ENCODE measurements at regions not wholly inside any gene's neighbourhood (a gene's known extent, or its start where the extent isn't known, plus 50 kb on each side); places are given as distances from the start of the nearest gene placed in this dataset.

DNA sequence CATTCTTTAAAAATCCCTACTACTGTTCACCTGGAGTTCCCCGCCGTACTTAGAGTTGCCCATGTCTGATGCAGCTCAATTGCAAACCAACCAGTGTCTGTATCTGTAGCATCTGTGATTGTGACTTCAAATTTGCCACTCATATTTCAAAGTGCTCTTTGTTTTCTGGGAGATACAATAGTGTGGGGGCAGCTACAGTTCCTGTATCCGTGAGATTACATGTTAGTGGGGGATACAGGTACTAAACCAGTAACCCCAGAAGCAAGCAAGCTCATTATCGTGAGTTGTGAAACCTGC, 140.9 kb downstream of the ANKRD60 start:
- no peak for DNase-seq

DNA sequence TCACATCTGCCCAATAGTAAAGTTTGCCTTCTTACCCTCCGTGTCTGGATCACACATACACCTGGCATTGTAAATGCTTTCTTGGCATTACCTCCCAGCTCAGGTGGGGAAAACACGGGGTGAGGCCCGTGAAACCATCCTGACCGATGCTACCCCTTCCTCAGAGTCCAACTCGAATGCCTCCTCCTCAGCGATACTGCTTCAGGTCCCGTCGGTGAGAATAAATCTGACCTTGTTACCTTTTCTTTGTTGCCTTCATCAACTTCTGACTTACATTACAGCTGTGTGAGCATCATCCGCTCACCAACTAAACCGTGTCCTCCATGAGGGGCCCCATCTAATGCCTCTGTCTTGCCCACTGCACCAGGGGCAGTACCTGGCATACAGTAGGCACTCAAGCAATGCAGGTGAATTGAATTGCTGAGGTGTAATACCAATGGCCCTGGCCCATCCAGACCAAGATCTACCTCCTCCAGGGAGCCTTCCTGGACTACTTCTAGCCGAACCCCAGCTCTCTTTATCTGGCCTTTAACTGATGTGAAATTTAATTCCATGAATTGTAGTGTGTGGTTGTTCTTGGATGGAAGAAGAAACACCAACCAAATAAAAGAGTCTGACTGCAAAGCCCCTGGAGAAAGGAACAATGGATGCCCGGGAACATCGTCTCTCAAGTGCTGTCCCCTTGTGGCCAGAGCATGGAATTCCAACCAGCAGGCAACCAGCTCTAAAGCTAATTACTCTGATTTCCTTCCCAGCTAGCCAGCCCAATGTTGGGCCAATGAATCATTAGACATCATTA, 141.5 kb downstream of the ANKRD60 start:
- DNase-seq, result no peak

DNA sequence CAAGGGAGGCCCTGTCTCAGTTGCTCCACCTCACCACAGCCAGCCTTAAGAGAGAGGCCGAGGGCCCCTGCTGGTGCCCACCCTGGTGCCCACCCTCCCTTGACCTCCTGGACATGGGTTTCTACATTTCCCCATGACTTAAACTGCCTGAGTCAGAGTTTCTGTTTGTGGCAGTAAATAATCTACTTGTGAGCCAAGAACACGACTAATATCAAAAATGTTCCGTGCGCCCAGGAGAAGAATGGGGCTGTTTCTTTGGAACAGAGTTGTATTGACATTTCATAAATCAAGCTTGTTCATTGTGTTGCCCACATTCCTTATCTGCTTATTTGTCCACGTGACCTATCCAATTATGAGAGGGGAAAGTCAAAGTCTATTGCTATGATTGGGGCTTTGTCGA, 143.5 kb downstream of the ANKRD60 start:
- DNase-seq, result no peak

DNA sequence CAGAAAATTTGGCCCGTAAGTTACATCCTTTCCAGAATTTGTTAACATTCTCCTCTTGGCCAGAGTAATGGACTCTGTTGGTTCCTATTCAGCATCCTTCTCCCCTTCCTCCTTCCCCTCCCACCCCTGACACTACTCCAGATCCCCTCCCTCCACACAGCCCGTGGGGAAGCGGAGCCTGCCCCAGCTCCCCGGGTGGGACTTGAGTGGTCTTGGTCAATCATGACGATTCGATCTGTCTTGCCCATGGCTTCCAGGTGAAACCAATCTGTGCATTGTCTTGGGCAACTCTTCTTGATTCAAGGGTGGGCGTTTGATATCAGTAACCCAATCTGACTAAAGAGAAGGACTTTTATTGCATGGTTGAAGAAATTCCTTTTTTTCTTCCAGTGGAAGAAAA, 143.9 kb downstream of the ANKRD60 start:
- no peak for DNase-seq

DNA sequence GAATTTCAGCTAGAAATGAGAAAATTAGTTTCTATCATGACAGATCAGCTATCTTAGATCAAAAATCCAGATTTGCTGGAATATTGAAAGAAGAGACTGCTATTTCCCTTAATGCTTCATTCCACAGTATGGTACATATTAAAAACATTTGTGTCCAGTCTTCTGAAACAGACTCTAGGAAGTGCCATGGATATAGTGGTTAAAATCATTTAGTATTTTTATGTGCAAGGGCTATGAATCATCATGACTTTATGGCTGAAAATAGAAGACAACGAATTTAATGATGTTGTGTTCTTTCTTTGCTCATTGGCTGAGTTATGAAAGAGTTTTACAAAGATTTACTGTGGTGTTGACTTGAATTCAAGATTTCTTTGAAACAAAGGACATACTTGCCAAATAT, 146.6 kb downstream of the ANKRD60 start:
- DNase-seq, result no peak

DNA sequence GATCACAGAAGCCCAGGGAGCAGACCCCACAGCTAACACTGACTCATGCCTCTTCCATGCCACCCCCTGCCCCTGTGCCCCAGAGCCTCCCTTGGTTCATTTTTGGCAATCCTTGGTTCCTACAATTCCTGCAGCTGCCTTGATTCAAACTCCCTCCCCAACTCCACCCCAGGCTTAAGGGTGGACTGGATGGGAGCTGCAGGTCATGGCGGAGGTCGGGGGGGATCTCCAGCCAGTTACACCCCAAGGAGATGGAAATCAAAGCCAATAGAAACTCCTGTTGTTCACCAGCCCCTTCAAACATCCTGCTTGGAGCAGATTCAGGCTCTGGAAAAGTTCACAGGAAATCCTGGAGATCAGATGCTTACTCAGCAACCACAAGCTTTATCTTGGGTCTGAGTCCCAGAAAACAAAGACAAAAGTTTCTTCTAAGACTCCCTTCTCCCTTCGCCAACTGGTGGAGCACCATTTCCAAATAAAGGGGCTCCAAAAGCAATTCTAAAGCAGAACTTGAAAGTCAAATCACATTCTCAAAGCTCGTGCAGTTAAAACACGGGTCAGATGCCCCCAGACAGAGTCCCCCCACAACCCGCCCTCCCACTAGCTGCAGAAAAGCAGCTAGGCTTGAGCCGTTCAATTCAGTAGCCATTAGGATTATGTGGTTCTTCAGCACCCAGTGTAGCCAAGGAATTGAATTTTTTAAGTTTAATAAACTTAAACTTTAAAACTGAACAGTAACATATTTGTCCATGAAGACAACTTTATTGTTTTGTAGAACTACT, 149.5 kb downstream of the ANKRD60 start:
- DNase-seq, result no peak

DNA sequence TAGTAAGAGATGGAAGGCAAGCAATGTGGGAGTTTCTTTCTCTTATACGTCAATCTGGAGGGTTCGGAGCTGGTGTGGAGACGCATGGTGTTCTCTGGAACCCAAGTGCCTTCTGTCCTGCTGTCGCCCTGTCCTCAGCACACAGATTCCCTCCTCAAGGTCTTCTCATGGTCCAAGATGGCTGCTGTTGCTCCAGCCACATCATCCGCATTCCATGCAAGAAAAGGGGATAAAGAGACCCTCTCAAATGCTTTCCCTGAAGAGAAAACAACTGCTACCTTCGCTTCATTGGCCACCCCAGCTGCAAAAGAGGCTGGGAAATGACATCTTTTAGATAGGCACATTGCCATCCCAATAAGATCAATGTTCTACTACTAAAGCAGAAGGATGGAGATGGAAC, 151.2 kb downstream of the ANKRD60 start:
- DNase-seq, result no peak

DNA sequence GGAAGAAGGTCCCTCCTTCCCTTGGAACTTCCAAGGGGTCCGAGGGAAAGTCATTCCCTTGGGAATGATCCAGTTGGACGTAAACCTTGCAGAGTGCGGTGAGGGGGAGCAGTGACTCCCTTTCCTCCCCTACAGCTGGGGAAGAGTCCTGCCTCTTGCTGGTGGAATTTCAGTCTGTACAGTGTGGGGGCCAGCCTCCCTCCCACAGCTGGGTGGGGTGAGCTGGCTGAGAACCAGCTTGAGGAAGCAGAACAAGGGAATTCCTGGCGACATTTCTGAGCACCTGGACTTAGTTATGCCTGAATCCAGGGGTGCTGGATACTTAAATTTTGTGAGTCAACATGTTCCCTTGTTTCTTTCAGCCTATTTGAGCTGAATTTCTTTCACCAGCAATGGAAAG, 152.0 kb downstream of the ANKRD60 start:
- DNase-seq, result no peak

DNA sequence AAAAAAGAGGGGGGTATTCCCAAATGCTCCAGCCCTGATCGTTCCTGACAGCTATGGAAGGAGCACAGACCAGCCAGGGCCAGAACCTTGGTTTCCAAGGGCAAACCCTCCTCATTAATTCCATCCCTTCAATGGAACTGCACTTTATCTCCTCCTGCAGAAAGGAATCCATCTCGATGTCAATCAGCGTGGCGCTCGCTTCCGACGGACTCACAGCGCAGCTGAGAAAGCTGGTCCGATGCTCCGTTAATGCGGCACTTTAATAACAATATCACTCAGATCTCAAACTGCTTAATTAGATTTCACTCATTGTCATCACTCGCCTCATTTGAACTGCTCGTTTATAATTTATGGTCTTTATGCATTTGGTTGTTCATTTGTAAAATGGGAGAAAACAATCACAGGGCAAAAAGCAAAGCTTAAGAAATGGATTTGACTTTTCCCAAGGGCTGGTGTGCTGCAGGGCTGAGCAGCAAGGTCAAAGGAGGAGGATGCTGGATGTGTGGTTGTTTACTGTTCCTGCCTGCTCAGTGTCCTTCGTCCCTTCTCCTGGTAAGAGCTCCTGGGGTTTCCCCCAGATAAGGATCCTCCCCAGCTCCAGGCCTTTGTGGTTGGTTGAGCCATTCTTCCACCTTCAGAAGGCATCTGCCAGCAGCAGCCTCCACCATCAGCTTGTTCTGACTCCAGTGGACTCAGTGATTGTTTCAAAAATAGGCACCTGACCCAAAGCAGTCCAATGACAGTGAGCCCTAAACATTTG, 152.7 kb downstream of the ANKRD60 start:
- no peak for DNase-seq

DNA sequence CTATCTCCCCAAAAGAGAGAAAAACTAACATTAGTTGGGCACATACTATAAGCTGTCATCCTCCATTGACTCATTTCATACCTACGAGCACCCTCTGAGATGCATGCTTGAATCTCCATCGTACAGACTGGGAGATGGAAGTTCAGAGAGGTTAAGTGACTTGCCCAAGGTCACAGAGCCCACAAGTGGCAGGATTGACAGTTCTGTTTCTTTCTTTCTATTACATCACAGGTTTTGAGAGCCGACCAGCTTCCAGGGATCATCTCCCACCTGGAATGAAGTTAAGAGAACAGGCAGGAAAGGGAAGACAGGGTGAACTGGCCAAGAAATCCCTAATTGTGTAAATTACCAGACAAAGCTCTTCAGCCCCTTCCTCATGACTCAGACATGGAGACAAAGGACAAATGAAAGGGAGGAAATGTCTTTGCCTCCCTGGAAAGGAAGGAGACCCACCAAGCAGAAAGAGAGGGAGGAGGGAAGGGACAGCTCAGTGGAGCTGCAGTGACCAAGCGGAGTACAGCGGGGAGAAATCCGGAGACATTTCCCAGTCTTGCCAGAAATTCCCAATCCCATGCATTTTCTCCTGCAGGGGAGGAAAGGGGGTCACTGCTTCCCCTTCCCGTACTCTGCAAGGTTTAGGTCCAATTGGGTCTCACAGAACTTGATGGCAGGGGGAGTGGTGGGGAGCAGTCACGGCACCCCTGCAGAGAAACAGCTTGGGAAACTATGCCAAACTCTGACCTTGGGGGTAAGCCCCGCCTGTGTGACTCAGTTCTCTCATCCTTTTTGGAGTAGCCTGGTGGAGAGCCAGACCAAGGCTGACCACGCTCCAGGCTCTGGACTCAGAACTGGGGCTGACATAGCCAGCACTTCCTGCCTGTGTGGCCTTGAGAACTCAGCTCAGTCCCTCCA, 154.3 kb downstream of the ANKRD60 start:
- DNase-seq, result no peak

DNA sequence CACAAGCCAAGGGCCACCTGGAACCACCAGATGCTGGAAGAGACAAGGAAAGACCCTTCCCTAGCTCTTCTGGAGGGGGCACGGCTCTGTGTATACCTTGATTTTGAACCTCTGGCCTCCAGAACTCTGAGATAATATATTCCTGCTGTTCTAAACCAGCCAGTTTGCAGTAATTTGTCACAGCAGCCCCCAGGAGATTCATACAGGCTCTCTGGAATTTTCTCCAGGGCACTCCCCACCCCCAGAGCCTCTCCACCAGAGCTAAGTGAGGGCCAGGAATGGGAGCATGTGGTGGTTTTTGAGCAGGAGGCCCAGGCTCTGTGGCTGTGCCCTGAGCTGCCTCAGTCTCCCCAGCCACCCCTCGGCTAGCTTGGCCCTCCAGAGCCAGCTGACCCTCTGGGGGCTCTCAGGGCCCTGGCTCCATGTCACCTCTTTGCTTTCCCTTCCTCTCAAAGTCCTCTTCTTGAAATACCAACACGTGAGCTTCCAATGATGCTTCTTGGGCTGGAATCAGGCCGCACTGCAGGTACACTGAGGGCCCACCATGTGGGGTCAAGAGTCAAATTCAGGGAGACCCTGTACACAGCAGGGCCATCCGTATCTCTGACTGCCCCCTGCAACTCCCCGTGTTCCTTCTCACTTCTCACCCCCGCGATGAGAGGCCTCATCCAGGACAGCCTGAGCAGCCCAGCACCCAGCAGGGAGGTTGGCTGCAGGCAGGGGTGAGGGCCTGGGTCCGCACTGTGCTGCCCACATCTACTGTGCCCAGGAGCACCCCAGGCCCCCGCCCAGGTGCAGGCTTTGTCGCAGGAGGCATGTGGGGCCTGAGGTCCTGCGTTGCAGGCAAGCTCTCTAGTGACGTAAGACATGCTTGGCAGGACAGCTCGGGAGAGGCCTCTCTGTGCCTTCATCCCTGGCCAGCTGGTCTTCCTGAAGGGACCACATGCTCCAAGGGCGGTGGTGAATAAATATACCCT, 155.5 kb downstream of the ANKRD60 start:
- no peak for DNase-seq

DNA sequence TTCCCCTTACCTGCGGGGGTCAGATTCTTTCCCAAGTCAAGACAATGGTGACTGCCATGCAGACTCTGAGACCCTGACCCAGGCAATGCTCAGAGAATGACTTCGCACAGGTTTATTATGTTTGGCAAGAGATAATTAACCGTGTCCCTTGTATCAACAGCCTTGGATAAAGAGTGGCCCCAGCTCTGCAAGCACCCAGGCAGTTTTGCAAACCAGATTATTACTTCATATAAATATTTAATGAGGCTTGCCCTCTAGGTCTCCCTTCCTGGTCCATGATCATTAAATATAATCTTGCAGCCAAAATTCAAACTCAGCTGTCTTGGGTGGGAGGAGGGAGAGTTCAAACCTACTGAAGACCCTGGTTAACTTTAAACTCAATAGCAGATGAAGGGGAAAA, 156.5 kb downstream of the ANKRD60 start:
- no peak for DNase-seq

DNA sequence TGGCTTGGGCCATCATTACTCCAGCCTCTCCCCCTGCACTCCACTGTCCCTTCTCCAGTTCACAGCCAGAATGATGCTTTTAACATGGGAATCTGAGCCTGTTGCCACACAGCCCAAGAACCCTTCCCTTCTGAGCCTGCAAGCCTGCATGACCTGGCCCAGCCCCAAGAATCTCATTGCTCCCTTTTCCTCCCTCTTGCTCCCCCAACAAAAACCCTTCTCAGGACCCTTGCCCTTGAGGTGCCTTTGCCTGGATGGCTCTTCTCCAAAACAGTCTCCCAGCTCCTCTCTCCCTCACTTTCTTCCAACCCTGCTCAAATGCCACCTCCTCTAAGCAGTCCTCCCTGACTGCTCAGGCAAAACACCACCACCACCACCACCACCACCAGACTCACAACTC, 157.2 kb downstream of the ANKRD60 start:
- DNase-seq, result no peak

DNA sequence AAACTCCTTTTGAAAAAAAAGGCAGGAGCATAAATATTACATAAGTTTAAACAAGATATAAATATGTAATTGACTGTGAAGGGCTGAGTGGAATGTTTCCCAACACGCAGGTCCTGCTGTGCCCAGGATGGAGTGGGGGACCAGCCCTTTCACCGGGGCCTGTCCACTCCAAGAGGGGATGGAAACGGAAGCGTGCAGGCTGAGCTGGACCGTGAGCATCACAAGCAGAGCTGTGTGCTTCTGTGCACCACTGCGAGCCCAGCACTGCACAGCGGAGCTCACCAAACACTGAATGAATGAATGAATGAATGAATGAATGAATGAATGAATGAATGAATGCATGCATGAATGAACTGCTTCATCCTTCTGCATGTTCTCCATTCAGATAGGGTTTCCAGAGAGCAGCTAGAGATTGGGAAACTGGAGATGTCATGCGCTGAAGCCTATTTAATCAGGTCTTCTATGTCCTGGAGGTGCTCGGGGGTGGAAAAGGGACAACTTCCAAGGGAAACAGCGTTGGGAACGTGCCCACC, 157.7 kb downstream of the ANKRD60 start:
- DNase-seq, result no peak

DNA sequence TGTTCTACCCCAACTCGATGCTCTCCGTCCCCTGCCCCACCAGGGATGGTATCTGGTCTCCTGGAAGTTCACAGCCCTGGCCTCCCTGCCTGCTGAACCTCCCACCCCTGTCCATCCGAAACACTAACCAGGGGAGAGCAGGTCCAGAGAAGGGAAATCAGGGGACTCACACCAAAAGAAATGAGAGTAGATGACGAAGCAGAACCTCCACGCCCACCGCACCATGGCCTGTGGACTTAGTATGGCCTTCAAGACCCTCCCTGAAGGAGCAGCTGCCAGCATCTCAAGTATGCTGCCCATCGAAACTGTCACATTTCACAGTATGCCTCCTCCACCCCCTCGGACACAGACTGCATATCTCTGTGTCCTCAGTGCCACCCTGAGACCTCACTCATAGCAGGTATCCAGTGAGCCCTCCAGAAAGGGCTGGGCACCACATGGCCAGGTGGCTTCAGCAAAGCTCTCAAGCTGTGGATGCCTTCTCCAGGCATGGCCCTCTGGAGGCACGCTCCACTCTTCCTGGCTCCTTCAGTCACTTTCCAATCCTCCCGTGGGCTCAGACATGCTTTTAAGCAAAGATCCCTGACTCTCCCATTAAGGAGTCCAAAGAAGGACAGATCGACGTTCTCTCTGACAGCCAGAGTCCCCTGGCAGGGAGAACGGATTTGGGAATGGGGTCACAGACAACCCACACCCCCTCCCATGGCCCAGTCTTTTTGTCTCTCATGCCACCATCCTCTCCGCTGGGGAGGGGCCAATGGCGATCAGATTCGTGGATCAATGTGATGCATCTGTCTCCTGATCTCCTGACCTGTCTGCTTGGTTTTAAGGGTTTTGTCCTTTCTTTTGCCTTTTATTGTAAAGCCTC, 158.4 kb downstream of the ANKRD60 start:
- DNase-seq, result no peak

DNA sequence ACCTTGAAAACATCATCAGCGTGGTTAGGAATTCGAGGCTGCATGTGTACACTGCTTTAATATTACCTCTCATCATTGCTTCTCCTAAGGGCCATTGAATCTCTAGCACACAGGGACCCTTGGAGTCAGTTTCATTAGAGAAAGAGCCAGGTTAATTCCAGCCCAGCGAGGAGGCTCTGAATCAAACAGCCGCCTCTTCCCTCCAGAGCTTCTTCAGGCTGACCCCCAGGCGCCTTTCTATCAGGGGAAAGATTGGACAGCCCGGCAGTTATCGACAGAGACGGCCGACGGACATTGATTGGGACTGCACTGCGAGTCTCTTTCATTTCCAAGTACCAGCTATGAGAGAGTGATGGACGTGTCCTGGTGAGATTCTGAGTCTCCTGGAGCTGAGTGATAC, 159.2 kb downstream of the ANKRD60 start:
- DNase-seq, result no peak

DNA sequence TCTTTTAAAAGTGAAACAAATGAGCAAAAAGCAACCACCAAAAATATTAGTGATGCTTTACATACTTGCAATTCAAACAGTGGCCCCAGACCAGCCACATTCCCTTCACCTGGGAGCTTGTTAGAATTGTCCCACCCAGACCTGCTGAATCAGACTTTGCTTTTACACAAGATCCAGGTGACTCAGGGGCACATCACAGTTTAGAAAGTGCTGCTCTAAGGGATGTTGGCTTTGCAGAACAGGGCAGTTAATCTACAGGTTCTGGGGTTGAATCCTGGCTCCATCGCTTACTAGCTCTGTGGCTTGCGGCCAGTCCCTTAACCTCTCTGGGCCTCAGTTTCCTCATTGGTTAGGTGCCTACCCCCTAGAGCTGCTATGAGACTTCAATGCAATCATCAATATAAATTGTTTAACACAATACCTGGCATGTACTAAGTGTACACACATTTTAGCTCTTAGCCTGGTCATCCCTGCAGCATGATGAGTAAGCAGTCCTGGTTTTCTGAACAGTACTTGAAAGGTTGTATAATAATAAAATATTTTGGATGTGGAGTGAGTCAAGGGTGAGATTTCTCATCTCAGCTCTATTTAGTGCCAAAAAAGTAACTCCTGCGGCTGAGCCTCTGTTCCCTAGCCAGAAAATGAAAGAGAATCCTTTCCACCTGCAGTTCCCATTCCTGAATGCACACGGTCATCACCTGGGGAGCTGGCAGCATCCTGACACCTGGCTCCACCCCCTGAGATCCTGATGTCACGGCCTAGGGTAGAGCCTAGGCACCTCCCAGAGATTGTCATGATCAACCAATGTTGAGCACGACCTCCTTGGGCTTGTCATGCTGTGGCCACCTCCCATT, 162.7 kb downstream of the ANKRD60 start:
- no peak for DNase-seq

DNA sequence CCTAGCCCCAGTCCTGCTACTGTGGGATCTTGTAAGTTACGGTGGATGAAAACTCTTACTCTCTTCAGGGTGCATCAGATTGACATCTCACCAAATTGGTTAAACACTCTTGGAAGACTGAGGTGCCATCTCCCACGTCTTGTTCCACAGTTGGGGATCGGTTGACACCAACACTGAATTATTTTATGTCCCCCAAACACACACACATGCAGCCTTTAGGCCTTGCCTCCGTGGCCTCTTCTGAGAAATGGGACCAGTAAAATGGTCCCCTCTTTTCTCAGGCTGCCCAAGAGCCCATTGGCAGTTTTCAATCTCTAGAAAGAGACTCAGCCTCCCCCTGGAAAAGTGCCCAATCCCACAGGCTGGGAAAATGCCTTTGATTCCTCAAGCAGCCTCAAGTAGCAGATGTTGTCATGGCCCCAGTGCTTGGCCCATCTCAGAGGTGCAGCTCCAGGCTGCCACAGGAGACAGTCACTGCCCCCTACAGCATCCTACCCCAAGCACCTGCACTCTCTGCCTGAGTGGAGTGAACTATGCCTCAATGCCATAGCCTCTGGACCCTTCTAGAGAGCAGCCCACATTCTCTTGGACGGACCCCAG, 163.9 kb downstream of the ANKRD60 start:
- DNase-seq, result no peak

DNA sequence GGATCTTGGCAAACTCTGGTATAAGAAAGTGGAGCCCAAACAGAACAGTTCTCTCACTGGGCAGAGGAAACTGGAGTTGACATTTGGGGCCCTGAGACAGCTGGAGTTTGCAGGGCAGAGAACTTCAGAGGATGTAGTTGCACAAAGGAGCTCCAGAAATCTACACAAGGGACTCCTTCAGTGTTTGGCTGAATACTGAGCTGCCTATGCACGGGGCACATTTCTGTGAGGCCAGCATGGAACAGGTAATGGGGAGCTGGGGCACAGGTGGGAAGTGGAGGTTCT, 169.3 kb downstream of the ANKRD60 start:
- no peak for DNase-seq
